ENCODE measurements at regions not wholly inside any gene's neighbourhood (a gene's known extent, or its start where the extent isn't known, plus 50 kb on each side); places are given as distances from the start of the nearest gene placed in this dataset.

DNA sequence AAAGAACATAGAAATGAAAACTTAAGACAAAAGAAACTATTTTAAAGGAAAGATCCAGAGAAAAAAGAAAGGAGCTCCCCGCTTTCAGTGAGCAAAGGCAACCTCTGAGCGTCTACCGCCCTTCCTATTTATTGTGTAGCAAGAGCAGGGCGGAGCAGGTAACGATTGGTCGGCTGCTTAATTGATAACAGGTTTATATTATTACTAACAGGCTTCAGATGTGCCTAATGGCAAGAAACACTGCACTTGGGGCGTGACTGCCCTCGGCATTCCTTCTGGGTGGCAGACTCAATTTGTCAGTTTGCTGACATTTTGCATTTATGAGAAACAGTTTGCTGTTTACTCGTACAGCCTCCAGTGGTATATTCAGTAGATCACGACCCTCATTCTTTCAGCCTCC lies 482.7 kb upstream of the C9orf72 start:
- no peak overlapping the region for H2AFZ ChIP-seq (ENCODE audit: low read length)
- H3K4me2 ChIP-seq (ENCODE audit: low read depth, low read length, poor library complexity, severe bottlenecking): no peak overlapping the region
- H3K27me3 ChIP-seq (ENCODE audit: insufficient read depth, low read length, poor library complexity, severe bottlenecking): no peaks in the 10 kb centered on the region
- no peaks in the 10 kb centered on the region for H3K9me3 ChIP-seq (ENCODE audit: insufficient read depth, low read depth, low read length)
- no peaks in the 10 kb centered on the region for H3K9me2 ChIP-seq (replicated peaks; ENCODE audit: low read depth, low read length)
- TF ChIP-seq EZH2phosphoT487 (IDR thresholded peaks at IDR 0.05; ENCODE audit: borderline replicate concordance): no peak
- TF ChIP-seq, protein P1, sequence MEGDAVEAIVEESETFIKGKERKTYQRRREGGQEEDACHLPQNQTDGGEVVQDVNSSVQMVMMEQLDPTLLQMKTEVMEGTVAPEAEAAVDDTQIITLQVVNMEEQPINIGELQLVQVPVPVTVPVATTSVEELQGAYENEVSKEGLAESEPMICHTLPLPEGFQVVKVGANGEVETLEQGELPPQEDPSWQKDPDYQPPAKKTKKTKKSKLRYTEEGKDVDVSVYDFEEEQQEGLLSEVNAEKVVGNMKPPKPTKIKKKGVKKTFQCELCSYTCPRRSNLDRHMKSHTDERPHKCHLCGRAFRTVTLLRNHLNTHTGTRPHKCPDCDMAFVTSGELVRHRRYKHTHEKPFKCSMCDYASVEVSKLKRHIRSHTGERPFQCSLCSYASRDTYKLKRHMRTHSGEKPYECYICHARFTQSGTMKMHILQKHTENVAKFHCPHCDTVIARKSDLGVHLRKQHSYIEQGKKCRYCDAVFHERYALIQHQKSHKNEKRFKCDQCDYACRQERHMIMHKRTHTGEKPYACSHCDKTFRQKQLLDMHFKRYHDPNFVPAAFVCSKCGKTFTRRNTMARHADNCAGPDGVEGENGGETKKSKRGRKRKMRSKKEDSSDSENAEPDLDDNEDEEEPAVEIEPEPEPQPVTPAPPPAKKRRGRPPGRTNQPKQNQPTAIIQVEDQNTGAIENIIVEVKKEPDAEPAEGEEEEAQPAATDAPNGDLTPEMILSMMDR (conservative IDR thresholded peaks at IDR 0.05; ENCODE audit: low read length): no peak
- H3K36me3 ChIP-seq (ENCODE audit: insufficient read depth, low read length): no peaks in the 10 kb centered on the region
- H3K4me1 ChIP-seq (ENCODE audit: insufficient read depth, low read length, poor library complexity, severe bottlenecking): no peaks in the 10 kb centered on the region
- H3K9ac ChIP-seq (ENCODE audit: low read depth, low read length, poor library complexity, severe bottlenecking): no peak overlapping the region
- no peak overlapping the region for H3K4me3 ChIP-seq (ENCODE audit: low read length, poor library complexity, severe bottlenecking)
- H3K79me2 ChIP-seq (ENCODE audit: insufficient read depth, low read length): no peaks in the 10 kb centered on the region
- no peaks in the 10 kb centered on the region for H4K20me1 ChIP-seq (ENCODE audit: insufficient read depth, low read length, poor library complexity, severe bottlenecking)
- H3F3A ChIP-seq (ENCODE audit: low read depth): no peaks in the 10 kb centered on the region

DNA sequence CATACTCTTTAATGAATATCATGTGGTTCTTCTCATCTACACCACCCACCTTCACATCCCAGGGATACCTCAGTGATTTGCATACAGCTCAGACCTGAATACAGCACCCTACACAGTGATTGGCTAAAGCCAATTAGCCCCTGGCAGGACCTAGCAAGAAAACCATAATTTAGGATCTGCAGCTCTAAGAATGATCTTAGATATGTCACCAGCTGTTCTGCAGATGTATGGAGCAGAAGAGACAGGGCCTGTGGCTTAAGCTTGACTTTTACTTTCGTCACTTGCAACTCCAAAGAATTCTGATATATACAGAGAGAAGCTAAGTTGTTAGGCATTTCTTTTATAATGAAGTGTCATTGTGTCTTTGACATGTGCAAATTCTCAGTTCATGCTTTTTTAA lies 483.2 kb upstream of the C9orf72 start:
- Histone ChIP-seq H3K4me1 (ENCODE audit: insufficient read depth, low read length, poor library complexity, severe bottlenecking) (no peaks in the 10 kb centered on the region), H3K9me2 (replicated peaks; ENCODE audit: low read depth, low read length) (no peaks in the 10 kb centered on the region), H3K79me2 (ENCODE audit: insufficient read depth, low read length) (no peaks in the 10 kb centered on the region), H4K20me1 (ENCODE audit: insufficient read depth, low read length, poor library complexity, severe bottlenecking) (no peaks in the 10 kb centered on the region), H3K4me2 (ENCODE audit: low read depth, low read length, poor library complexity, severe bottlenecking) (no peak overlapping the region), H3F3A (ENCODE audit: low read depth) (no peaks in the 10 kb centered on the region), H3K27me3 (ENCODE audit: insufficient read depth, low read length, poor library complexity, severe bottlenecking) (no peaks in the 10 kb centered on the region), H3K4me3 (ENCODE audit: low read length, poor library complexity, severe bottlenecking) (no peak overlapping the region), H3K9ac (ENCODE audit: low read depth, low read length, poor library complexity, severe bottlenecking) (no peak overlapping the region), H3K9me3 (ENCODE audit: insufficient read depth, low read depth, low read length) (no peaks in the 10 kb centered on the region), H2AFZ (ENCODE audit: low read length) (no peak overlapping the region), H3K36me3 (ENCODE audit: insufficient read depth, low read length) (no peaks in the 10 kb centered on the region)
- TF ChIP-seq, protein P1 (conservative IDR thresholded peaks at IDR 0.05; ENCODE audit: low read length): no peak
- no peak for TF ChIP-seq EZH2phosphoT487 (IDR thresholded peaks at IDR 0.05; ENCODE audit: borderline replicate concordance)

DNA sequence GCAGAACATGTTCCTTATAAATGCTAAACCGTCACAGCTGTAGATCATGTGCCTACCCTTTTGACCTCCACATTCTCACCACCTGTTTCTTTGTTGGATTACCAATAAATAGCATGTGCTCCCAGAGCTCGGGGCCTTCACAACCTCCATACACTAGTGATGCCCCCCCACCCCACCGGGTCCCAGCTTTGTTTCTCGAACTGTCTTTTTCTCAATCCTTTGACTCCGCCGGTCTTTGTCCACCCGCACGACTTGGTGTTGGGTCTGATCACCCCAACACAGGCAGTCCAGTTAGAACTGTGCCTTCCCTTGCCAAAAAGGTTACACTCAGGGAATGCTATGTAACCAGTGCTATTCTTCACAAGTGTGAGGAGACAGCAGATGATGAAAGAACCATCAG lies 485.9 kb upstream of the C9orf72 start:
- TF ChIP-seq, protein P1 (conservative IDR thresholded peaks at IDR 0.05; ENCODE audit: low read length): no peak
- TF ChIP-seq EZH2phosphoT487 (IDR thresholded peaks at IDR 0.05; ENCODE audit: borderline replicate concordance): no peak
- no peaks in the 10 kb centered on the region for H3K9me2 ChIP-seq (replicated peaks; ENCODE audit: low read depth, low read length)
- H3K9me3 ChIP-seq (ENCODE audit: insufficient read depth, low read depth, low read length): no peaks in the 10 kb centered on the region
- H3F3A ChIP-seq (ENCODE audit: low read depth): no peaks in the 10 kb centered on the region
- H3K4me3 ChIP-seq (ENCODE audit: low read length, poor library complexity, severe bottlenecking): no peak overlapping the region
- H3K9ac ChIP-seq (ENCODE audit: low read depth, low read length, poor library complexity, severe bottlenecking): no peak overlapping the region
- H3K79me2 ChIP-seq (ENCODE audit: insufficient read depth, low read length): no peaks in the 10 kb centered on the region
- H3K4me2 ChIP-seq (ENCODE audit: low read depth, low read length, poor library complexity, severe bottlenecking): no peak overlapping the region
- no peaks in the 10 kb centered on the region for H3K36me3 ChIP-seq (ENCODE audit: insufficient read depth, low read length)
- H4K20me1 ChIP-seq (ENCODE audit: insufficient read depth, low read length, poor library complexity, severe bottlenecking): no peaks in the 10 kb centered on the region
- H3K4me1 ChIP-seq (ENCODE audit: insufficient read depth, low read length, poor library complexity, severe bottlenecking): no peaks in the 10 kb centered on the region
- no peak overlapping the region for H2AFZ ChIP-seq (ENCODE audit: low read length)
- H3K27me3 ChIP-seq (ENCODE audit: insufficient read depth, low read length, poor library complexity, severe bottlenecking): no peaks in the 10 kb centered on the region

Measured in Loucy (cell line).